H1 (cell line): ENCODE measurements at regions not wholly inside any gene's neighbourhood (a gene's known extent, or its start where the extent isn't known, plus 50 kb on each side); places are given as distances from the start of the nearest gene placed in this dataset.

ENCODE experiments used
- CHD1 ChIP-seq: IDR thresholded peaks from 2 replicates; pipeline ENCODE4 v1.6.1; 2012; ENCODE audit warnings: low read depth, low read length, improper control_type of control experiment
- CTCF ChIP-seq, 3 experiments: IDR thresholded peaks; 1 replicate in 2 of 3; 2 replicates in 1 of 3; pipeline versions ENCODE4 v1.5.1 to v1.6.1; 2011; ENCODE audit warnings: low read length in 3 of 3, mild to moderate bottlenecking in 3 of 3, inconsistent platforms in 2 of 3, low read depth in 1 of 3, moderate library complexity in 1 of 3; ENCODE audit not compliant: insufficient read depth in 1 of 3; ENCODE audit errors: control extremely low read depth in 1 of 3
- MAX ChIP-seq: IDR thresholded peaks from 2 replicates; pipeline ENCODE4 v1.6.1; 2012; ENCODE audit warnings: inconsistent platforms
- TEAD4 ChIP-seq: IDR thresholded peaks from 2 replicates; pipeline ENCODE4 v1.6.1; 2012; ENCODE audit warnings: low read depth, low read length, inconsistent platforms, mixed read lengths

- TF ChIP-seq CTCF (IDR thresholded peaks at IDR 0.05; ENCODE audit: control extremely low read depth in 1 of 3, insufficient read depth in 1 of 3, low read depth in 1 of 3, low read length in 3 of 3) (no peak), MAX (no peak), CHD1 (no peak), TEAD4 (no peak)
These were observed 86.7 kb upstream of the TPP2 start for GRCh38 chr13:102510072-102510471.
